MM.1S (cell line): ENCODE measurements at regions not wholly inside any gene's neighbourhood (a gene's known extent, or its start where the extent isn't known, plus 50 kb on each side); places are given as distances from the start of the nearest gene placed in this dataset.

ENCODE experiments used
- DNase-seq: peaks from one replicate; pipeline ENCODE4 v3.0.0-alpha.2; 2015
- H2AFZ ChIP-seq: fragments of 300-600 bp; sonication (generic); 2 replicates; pipeline ENCODE4 v1.6.0; 2016; ENCODE audit warnings: antibody characterized with exemption, low read length
- H3F3A ChIP-seq: fragments of 300-600 bp; sonication (generic); 2 replicates; pipeline ENCODE4 v1.6.1; 2016; ENCODE audit warnings: mild to moderate bottlenecking, antibody characterized with exemption, low read length, moderate library complexity, mixed read lengths; ENCODE audit not compliant: insufficient read depth
- H3K27ac ChIP-seq: fragments of 300-600 bp; sonication (generic); 2 replicates; pipeline ENCODE4 v1.5.1; 2016; ENCODE audit warnings: mild to moderate bottlenecking, low read length
- H3K27me3 ChIP-seq: fragments of 300-600 bp; sonication (generic); replicated peaks from 2 replicates; pipeline ENCODE4 v1.6.0; 2016; ENCODE audit warnings: low read length; ENCODE audit not compliant: insufficient read depth
- H3K36me3 ChIP-seq: fragments of 300-600 bp; sonication (generic); replicated peaks from 2 replicates; pipeline ENCODE4 v1.6.1; 2016; ENCODE audit warnings: mild to moderate bottlenecking, low read length, mixed read lengths; ENCODE audit not compliant: insufficient read depth
- H3K4me1 ChIP-seq: fragments of 300-600 bp; sonication (generic); 2 replicates; pipeline ENCODE4 v1.6.1; 2016; ENCODE audit warnings: low read length, mixed read lengths
- H3K4me2 ChIP-seq: fragments of 300-600 bp; sonication (generic); 2 replicates; pipeline ENCODE4 v1.6.0; 2016; ENCODE audit warnings: low read depth, low read length
- H3K4me3 ChIP-seq: fragments of 300-600 bp; sonication (generic); 2 replicates; pipeline ENCODE4 v1.5.1; 2016; ENCODE audit warnings: low read length, mixed read lengths
- H3K79me2 ChIP-seq: fragments of 300-600 bp; sonication (generic); 2 replicates; pipeline ENCODE4 v1.6.1; 2016; ENCODE audit warnings: mixed run types, low read length, mixed read lengths
- H3K9ac ChIP-seq: fragments of 300-600 bp; sonication (generic); 2 replicates; pipeline ENCODE4 v1.6.1; 2016; ENCODE audit warnings: low read length, mixed read lengths
- H3K9me2 ChIP-seq: fragments of 300-600 bp; sonication (generic); replicated peaks from 2 replicates; pipeline ENCODE4 v1.6.1; 2016; ENCODE audit warnings: mild to moderate bottlenecking, low read length, mixed read lengths; ENCODE audit not compliant: insufficient read depth
- H3K9me3 ChIP-seq: fragments of 300-600 bp; sonication (generic); replicated peaks from 2 replicates; pipeline ENCODE4 v1.6.1; 2016; ENCODE audit warnings: mild to moderate bottlenecking, low read length, mixed read lengths; ENCODE audit not compliant: insufficient read depth
- H4K20me1 ChIP-seq: fragments of 300-600 bp; sonication (generic); 2 replicates; pipeline ENCODE4 v1.6.1; 2016; ENCODE audit warnings: mild to moderate bottlenecking, low read length, moderate library complexity, mixed read lengths; ENCODE audit not compliant: insufficient read depth
- EZH2 ChIP-seq: fragments of 300-600 bp; sonication (generic); optimal IDR thresholded peaks from 2 replicates; pipeline ENCODE3; 2017; ENCODE audit warnings: low read depth, mild to moderate bottlenecking, antibody characterized with exemption, low read length, mixed read lengths
- EZH2phosphoT487 ChIP-seq: fragments of 300-600 bp; sonication (generic); IDR thresholded peaks from 2 replicates; pipeline ENCODE4 v1.6.1; 2018; ENCODE audit warnings: antibody characterized with exemption, low read length
- TF ChIP-seq, protein P1 (sequence below): fragments of 300-600 bp; sonication (generic); IDR thresholded peaks from 2 replicates; pipeline ENCODE4 v1.5.1; 2016; ENCODE audit warnings: antibody characterized with exemption, low read length, mixed read lengths

DNA sequence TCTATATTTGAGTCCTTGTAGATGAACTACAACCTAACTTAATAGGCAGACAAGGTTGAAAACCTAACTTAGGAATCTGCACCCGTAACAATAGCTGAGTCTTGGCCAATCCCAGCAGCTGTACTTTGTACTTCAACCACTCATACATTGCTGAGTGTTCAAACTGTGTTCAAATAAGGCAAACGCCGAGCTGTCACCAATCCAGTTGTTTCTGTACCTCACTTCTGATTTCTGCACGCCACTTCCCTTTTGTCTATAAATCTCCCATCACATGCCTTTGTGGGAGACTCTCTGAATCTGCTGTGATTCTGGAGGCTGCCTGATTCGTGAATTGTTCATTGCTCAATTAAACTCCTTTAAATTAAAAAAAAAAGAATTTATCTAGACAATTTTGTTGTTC, 167.8 kb upstream of the TUT7 start:
- Histone ChIP-seq H3K27ac (no peak overlapping the region), H3K9ac (no peak overlapping the region), H3K79me2 (no peaks in the 10 kb centered on the region), H3K9me3 (no peaks in the 10 kb centered on the region), H3F3A (no peaks in the 10 kb centered on the region), H4K20me1 (no peaks in the 10 kb centered on the region), H3K36me3 (no peaks in the 10 kb centered on the region), H3K4me3 (no peak overlapping the region), H3K27me3 (no peaks in the 10 kb centered on the region), H3K4me1 (no peaks in the 10 kb centered on the region), H3K4me2 (no peak overlapping the region), H3K9me2 (no peaks in the 10 kb centered on the region), H2AFZ (no peak overlapping the region)
- no peak for DNase-seq
- no peak for TF ChIP-seq EZH2phosphoT487
- no peak for TF ChIP-seq EZH2
- TF ChIP-seq, protein P1, sequence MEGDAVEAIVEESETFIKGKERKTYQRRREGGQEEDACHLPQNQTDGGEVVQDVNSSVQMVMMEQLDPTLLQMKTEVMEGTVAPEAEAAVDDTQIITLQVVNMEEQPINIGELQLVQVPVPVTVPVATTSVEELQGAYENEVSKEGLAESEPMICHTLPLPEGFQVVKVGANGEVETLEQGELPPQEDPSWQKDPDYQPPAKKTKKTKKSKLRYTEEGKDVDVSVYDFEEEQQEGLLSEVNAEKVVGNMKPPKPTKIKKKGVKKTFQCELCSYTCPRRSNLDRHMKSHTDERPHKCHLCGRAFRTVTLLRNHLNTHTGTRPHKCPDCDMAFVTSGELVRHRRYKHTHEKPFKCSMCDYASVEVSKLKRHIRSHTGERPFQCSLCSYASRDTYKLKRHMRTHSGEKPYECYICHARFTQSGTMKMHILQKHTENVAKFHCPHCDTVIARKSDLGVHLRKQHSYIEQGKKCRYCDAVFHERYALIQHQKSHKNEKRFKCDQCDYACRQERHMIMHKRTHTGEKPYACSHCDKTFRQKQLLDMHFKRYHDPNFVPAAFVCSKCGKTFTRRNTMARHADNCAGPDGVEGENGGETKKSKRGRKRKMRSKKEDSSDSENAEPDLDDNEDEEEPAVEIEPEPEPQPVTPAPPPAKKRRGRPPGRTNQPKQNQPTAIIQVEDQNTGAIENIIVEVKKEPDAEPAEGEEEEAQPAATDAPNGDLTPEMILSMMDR: no peak

DNA sequence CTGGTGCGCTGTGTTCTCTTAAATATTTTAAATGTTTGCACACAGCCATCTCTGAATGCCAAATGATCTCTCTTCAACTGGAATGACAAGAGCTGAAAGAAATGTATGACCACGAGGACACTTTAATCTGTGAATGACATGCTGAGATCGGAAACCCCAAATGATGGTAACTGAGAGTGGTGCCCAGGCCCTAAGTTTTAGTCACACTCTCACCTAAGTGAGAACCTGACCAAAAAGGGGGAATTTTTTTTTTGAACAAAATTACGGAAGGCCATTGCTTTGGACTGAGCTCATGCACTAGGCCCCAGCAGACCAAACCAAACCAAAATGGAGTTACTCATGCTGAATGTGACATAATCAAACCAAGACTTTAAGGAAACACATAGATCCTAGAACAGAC, 167.1 kb upstream of the TUT7 start:
- Histone ChIP-seq H3K79me2 (no peaks in the 10 kb centered on the region), H3K27ac (no peak overlapping the region), H3K27me3 (no peaks in the 10 kb centered on the region), H3K9me2 (no peaks in the 10 kb centered on the region), H3K4me1 (no peaks in the 10 kb centered on the region), H2AFZ (no peak overlapping the region), H3K4me2 (no peak overlapping the region), H3K4me3 (no peak overlapping the region), H3K36me3 (no peaks in the 10 kb centered on the region), H3F3A (no peaks in the 10 kb centered on the region), H3K9ac (no peak overlapping the region), H3K9me3 (no peaks in the 10 kb centered on the region), H4K20me1 (no peaks in the 10 kb centered on the region)
- TF ChIP-seq, protein P1: no peak
- TF ChIP-seq EZH2 (no peak), EZH2phosphoT487 (no peak)
- DNase-seq: no peak

DNA sequence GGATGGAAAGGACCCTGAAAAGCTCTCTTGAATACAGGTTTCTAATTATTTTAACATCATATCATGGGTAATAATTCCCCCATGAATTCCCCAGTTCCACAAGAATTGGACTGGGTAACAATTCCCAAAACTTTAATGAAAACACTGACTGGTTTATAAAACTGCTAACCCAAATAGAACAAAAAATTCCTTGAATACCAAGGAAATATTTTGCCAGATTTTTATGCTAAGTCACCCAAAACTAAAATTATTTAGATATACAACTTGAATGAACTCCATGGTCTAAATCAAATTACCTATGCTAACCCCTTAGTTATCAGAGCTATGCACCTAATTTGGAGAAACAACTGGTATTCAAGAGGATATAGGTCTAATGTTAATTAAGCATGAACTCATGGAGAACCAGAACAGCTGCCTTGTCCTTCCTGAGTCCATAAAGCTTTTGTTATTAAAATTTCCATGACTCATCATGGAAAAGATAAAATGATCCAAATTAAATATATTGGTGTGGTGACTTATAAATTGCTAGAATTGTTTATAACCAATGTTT, 164.9 kb upstream of the TUT7 start:
- no peaks in the 10 kb centered on the region for H3K79me2 ChIP-seq
- H3F3A ChIP-seq: no peaks in the 10 kb centered on the region
- H3K36me3 ChIP-seq: no peaks in the 10 kb centered on the region
- no peak overlapping the region for H3K9ac ChIP-seq
- H4K20me1 ChIP-seq: no peaks in the 10 kb centered on the region
- no peak for DNase-seq
- H3K27me3 ChIP-seq: no peaks in the 10 kb centered on the region
- no peaks in the 10 kb centered on the region for H3K9me2 ChIP-seq
- no peak overlapping the region for H3K4me3 ChIP-seq
- no peaks in the 10 kb centered on the region for H3K4me1 ChIP-seq
- TF ChIP-seq EZH2: no peak
- TF ChIP-seq, protein P1: no peak
- no peak for TF ChIP-seq EZH2phosphoT487
- H3K27ac ChIP-seq: no peak overlapping the region
- no peak overlapping the region for H2AFZ ChIP-seq
- no peak overlapping the region for H3K4me2 ChIP-seq
- no peaks in the 10 kb centered on the region for H3K9me3 ChIP-seq
